ENCODE measurements at regions not wholly inside any gene's neighbourhood (a gene's known extent, or its start where the extent isn't known, plus 50 kb on each side); places are given as distances from the start of the nearest gene placed in this dataset.

- H3K36me3 ChIP-seq (ENCODE audit: control insufficient read depth, insufficient read depth, low read length), result no peaks in the 10 kb centered on the region
- no peak overlapping the region for H4K91ac ChIP-seq (ENCODE audit: insufficient read depth, low read depth, low read length)
- no peak overlapping the region for H2BK120ac ChIP-seq (ENCODE audit: low read depth, low read length)
- no peak overlapping the region for H2AFZ ChIP-seq (replicated peaks; ENCODE audit: low read length, poor library complexity)
- H3K27ac ChIP-seq (ENCODE audit: insufficient read depth, low read length), result no peak overlapping the region
- ATAC-seq (ENCODE audit: low read depth) (no peak), DNase-seq (no peak)
- no peak overlapping the region for H4K8ac ChIP-seq (ENCODE audit: low read depth in 2 of 2, low read length in 2 of 2)
- no TSS peak for BruUV-seq (replicated peaks)
- no CpG with 5 or more reads among the region's 8 CpGs for WGBS, 2 experiments (ENCODE audit: extremely low coverage in 2 of 2, insufficient read length in 1 of 2)
- H3K56ac ChIP-seq (ENCODE audit: extremely low read depth, insufficient read depth, low read length), result no peak overlapping the region
- peaks cover 34% of the 10 kb centered on the region for H3K9me3 ChIP-seq (ENCODE audit: control insufficient read depth, insufficient read depth, low read length)
- H3K4me2 ChIP-seq (ENCODE audit: low read depth, low read length), result no peak overlapping the region
- no peak overlapping the region for H4K5ac ChIP-seq (ENCODE audit: low read depth, low read length)
- no peak overlapping the region for H2BK15ac ChIP-seq (ENCODE audit: low read depth, low read length)
- no peak overlapping the region for H2AK5ac ChIP-seq (ENCODE audit: low read depth, low read length)
- H3K4ac ChIP-seq (ENCODE audit: low read depth, low read length), result no peak overlapping the region
- TF ChIP-seq NFE2L2 (IDR thresholded peaks at IDR 0.05; ENCODE audit: low read depth, low read length), result no peak
- no peak for TF ChIP-seq CTCF (conservative IDR thresholded peaks at IDR 0.05; ENCODE audit: low read depth, low read length)
- no peak for TF ChIP-seq MAFK (IDR thresholded peaks at IDR 0.05; ENCODE audit: low read depth, low read length)
- TF ChIP-seq SMC3 (IDR thresholded peaks at IDR 0.05; ENCODE audit: low read depth, low read length), result no peak
- no peak for TF ChIP-seq RAD21 (IDR thresholded peaks at IDR 0.05; ENCODE audit: low read length)
- TF ChIP-seq BHLHE40 (IDR thresholded peaks at IDR 0.05; ENCODE audit: low read depth, low read length), result no peak
- no peak for TF ChIP-seq USF2 (IDR thresholded peaks at IDR 0.05; ENCODE audit: low read depth, low read length)
- TF ChIP-seq ELK1 (IDR thresholded peaks at IDR 0.05; ENCODE audit: borderline replicate concordance, low read depth, low read length), result no peak
- no peak for TF ChIP-seq CHD1 (IDR thresholded peaks at IDR 0.05; ENCODE audit: low read depth, low read length)
- no peak for TF ChIP-seq CEBPB (IDR thresholded peaks at IDR 0.05; ENCODE audit: low read depth, low read length)
- no peak for TF ChIP-seq POLR2A (IDR thresholded peaks at IDR 0.05; ENCODE audit: low read depth, low read length)
- TF ChIP-seq RFX5 (IDR thresholded peaks at IDR 0.05; ENCODE audit: low read depth, low read length), result no peak
- TF ChIP-seq RCOR1 (IDR thresholded peaks at IDR 0.05; ENCODE audit: insufficient replicate concordance, low read length), result no peak
- no peak for TF ChIP-seq FOS (IDR thresholded peaks at IDR 0.05; ENCODE audit: low read depth, low read length)
- TF ChIP-seq MAZ (IDR thresholded peaks at IDR 0.05; ENCODE audit: borderline replicate concordance, low read depth, low read length), result no peak
- no peaks in the 10 kb centered on the region for H4K20me1 ChIP-seq (ENCODE audit: insufficient read depth, low read length)
- no peak overlapping the region for H3K23ac ChIP-seq (ENCODE audit: low read depth, low read length)
- no peaks in the 10 kb centered on the region for H3K9me1 ChIP-seq (ENCODE audit: insufficient read depth, low read length)
- H3K79me1 ChIP-seq (ENCODE audit: low read depth in 1 of 2, low read length in 2 of 2), result no peaks in the 10 kb centered on the region
- no peak overlapping the region for H3K4me3 ChIP-seq (ENCODE audit: insufficient read depth, low read depth, low read length)
- CTCF ChIA-PET, result no interaction called here
- H3K14ac ChIP-seq (replicated peaks; ENCODE audit: low read depth, low read length), result no peak overlapping the region
- no peaks in the 10 kb centered on the region for H3K4me1 ChIP-seq (ENCODE audit: control insufficient read depth, insufficient read depth, low read length)
- in situ Hi-C loops (cut with MboI; ENCODE audit: low sequenced_read_pairs), result no loop called here
- dilution Hi-C loops (cut with HindIII; ENCODE audit: low sequenced_read_pairs, unreplicated experiment), result no loop called here
- H2BK20ac ChIP-seq (ENCODE audit: low read depth, low read length), result no peak overlapping the region
- no peak overlapping the region for H3K9ac ChIP-seq (ENCODE audit: low read depth, low read length)
- H2BK5ac ChIP-seq (ENCODE audit: low read depth, low read length, poor library complexity, severe bottlenecking), result no peak overlapping the region
- H2AK9ac ChIP-seq (replicated peaks; ENCODE audit: low read depth, low read length, poor library complexity), result no peak overlapping the region
- intact Hi-C loops (cut with micrococcal nuclease), result no loop called here
- H3K18ac ChIP-seq (ENCODE audit: low read depth, low read length), result no peak overlapping the region
- no peaks in the 10 kb centered on the region for H3K27me3 ChIP-seq (ENCODE audit: control insufficient read depth, insufficient read depth, low read length)
- POLR2A ChIA-PET (ENCODE audit: unreplicated experiment), result no interaction called here
These were observed 1437.8 kb downstream of the BRD1 start for GRCh38 chr22:48389916-48390315.

Data from IMR-90 (cell line).